Suppressor macrophage treated with lipopolysaccharide for 1 hour (primary cell): ENCODE measurements at regions not wholly inside any gene's neighbourhood (a gene's known extent, or its start where the extent isn't known, plus 50 kb on each side); places are given as distances from the start of the nearest gene placed in this dataset.

Experiments used
- DNase-seq, 3 donors: peaks; one replicate each; pipeline ENCODE4 v3.0.0-alpha.2; 2020 to 2022

GRCh38 chr2:216285701-216286100 is 86.6 kb downstream of the MARCHF4 start:
- DNase-seq: no peak

- no peak for DNase-seq
Measured at GRCh38 chr2:216284708-216285107, 87.6 kb downstream of the MARCHF4 start.

DNA sequence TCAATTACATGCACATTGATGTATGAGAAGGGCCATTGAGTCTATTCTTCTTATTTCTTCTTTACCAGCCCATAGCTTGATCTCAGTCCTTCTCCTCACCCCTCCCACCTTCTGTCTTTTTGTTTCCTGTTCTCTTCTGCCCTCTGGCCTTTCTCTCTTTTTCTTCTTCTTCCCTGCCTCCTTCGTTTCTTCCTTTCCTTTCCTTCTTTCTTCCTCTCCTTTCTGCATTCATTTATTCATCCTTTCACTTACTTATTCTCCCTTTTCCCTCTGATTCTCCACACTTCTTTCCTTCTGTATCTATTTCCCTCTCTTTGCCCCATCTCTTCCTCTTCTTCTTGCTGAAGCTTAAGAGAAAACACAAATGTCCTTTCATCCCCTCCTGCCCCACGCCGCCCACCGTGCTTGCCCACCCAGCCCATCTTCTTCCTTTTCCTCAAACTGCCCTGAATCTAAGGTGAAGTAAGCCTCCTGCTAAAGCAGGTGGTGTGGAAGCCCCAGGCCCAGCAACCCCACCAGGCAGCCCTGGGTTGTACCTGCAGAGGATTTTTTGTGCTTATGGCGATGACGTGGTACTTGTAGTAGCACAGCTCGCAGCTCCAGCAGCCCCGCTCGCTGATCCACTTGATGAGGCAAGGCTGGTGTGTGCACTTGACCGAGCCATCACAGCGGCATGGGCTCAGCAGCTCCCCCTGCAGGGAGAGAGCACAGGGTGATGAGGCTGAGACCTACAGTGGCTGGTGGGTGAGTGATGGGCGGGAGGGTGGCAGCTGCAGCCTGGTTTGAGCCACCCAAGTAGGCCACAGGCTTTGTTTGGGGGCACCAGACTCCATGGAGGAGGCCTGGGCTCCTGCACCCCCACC is 89.0 kb downstream of the MARCHF4 start:
- DNase-seq: peak in 2 of 3 donors; percentile 35 to 48

- DNase-seq: no peak
Measured at GRCh38 chr2:216281876-216282275, 90.4 kb downstream of the MARCHF4 start.

- peak in 2 of 3 donors; percentile 10 to 42 for DNase-seq
Measured at GRCh38 chr2:216281316-216281715, 91.0 kb downstream of the MARCHF4 start.

GRCh38 chr2:216279459-216279858 is 92.8 kb downstream of the MARCHF4 start:
- no peak for DNase-seq

DNA sequence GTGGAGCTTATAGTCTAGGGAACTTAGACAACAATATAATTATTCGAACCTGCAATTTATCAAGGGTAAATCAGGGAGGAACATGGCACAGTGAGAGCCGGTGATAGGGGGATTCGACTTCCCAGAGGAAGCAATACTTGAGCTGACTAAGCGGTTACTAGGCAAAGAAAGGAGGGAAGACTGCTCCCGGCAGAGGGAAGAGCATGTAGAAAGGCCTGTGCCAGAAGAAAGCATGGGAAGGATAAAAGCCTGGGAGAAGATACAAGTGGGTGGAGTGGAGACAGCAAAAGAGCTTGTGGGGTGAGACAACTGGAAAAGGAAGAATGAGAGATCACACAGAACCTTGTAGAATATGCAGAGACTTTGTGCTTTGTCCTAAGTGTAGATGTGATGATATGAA is 93.3 kb downstream of the MARCHF4 start:
- no peak for DNase-seq

GRCh38 chr2:216275890-216276289 is 96.4 kb downstream of the MARCHF4 start:
- no peak for DNase-seq

- peak; percentile 50 to 62 (median 52) for DNase-seq
Measured at GRCh38 chr2:216274194-216274840, 98.0 kb downstream of the MARCHF4 start.

- DNase-seq: no peak
Measured at GRCh38 chr2:216261042-216261537, 111.2 kb downstream of the MARCHF4 start.

GRCh38 chr2:216260629-216261028 is 111.7 kb downstream of the MARCHF4 start:
- no peak for DNase-seq

GRCh38 chr2:216259081-216259480 is 113.2 kb downstream of the MARCHF4 start:
- no peak for DNase-seq

DNA sequence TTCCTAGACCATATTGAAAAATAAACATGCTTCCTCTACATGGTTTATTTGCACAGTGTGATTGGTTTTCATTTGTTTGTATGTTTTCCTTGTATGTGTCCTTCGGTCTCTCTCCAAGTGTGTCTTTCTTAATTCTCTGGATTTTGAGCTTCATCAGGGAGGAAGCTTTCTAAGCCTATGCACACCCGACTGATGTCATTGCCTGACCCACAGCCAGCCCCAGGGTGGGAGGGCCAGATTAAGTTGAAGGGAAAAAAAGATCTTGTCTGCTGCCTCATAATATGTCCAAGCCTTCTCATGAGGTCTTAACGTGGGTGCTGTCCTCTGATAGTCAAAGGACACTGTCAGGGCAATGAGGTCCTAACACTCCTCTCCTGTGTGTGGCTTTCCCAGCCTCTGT is 115.2 kb downstream of the MARCHF4 start:
- no peak for DNase-seq
